HAP-1 (cell line): ENCODE measurements at regions not wholly inside any gene's neighbourhood (a gene's known extent, or its start where the extent isn't known, plus 50 kb on each side); places are given as distances from the start of the nearest gene placed in this dataset.

Experiments used
- DNase-seq, 2 experiments: peaks; one replicate each; pipeline ENCODE4 v3.0.0-alpha.2; 2016 to 2020; ENCODE audit warnings: low spot score in 2 of 2
- H3K27me3 ChIP-seq: fragments of 250-450 bp; sonication (Bioruptor Pico); 2 replicates; pipeline ENCODE4 v1.5.1; 2020; ENCODE audit warnings: low read depth, mild to moderate bottlenecking, moderate library complexity
- H3K36me3 ChIP-seq: fragments of 250-450 bp; sonication (Bioruptor Pico); replicated peaks from 2 replicates; pipeline ENCODE4 v1.5.1; 2020; ENCODE audit warnings: mild to moderate bottlenecking
- H3K4me1 ChIP-seq: fragments of 250-450 bp; sonication (Bioruptor Pico); 2 replicates; pipeline ENCODE4 v1.5.1; 2020; ENCODE audit warnings: mild to moderate bottlenecking
- H3K4me3 ChIP-seq: fragments of 250-450 bp; sonication (Bioruptor Pico); 2 replicates; pipeline ENCODE4 v1.5.1; 2020; ENCODE audit warnings: mild to moderate bottlenecking, moderate library complexity
- H3K9me3 ChIP-seq: fragments of 250-450 bp; sonication (Bioruptor Pico); 2 replicates; pipeline ENCODE4 v1.5.1; 2020; ENCODE audit warnings: mild to moderate bottlenecking, moderate library complexity
- in situ Hi-C: fragments of 300-500 bp; cut with MboI; formaldehyde crosslinking; loops from 3 replicates; pipeline ENCODE4 v1.14.3; 2020; ENCODE audit warnings: low sequenced_read_pairs, inconsistent platforms, mixed read lengths

GRCh38 chr6:4611429-4612129 is 164.6 kb upstream of the CDYL start:
- no peaks in the 10 kb centered on the region for H3K4me1 ChIP-seq
- H3K9me3 ChIP-seq, result no peaks in the 10 kb centered on the region
- H3K4me3 ChIP-seq, result no peak overlapping the region
- no peaks in the 10 kb centered on the region for H3K36me3 ChIP-seq
- DNase-seq, result no peak
- in situ Hi-C loops, result no loop called here
- H3K27me3 ChIP-seq, result no peaks in the 10 kb centered on the region

GRCh38 chr6:4610256-4610655 is 165.9 kb upstream of the CDYL start:
- Histone ChIP-seq H3K27me3 (no peaks in the 10 kb centered on the region), H3K4me1 (no peaks in the 10 kb centered on the region), H3K4me3 (no peak overlapping the region), H3K36me3 (no peaks in the 10 kb centered on the region), H3K9me3 (no peaks in the 10 kb centered on the region)
- no peak for DNase-seq
- in situ Hi-C loops, result no loop called here

GRCh38 chr6:4608361-4609115 is 167.7 kb upstream of the CDYL start:
- Histone ChIP-seq H3K4me1 (no peaks in the 10 kb centered on the region), H3K27me3 (no peaks in the 10 kb centered on the region), H3K9me3 (no peaks in the 10 kb centered on the region), H3K4me3 (no peak overlapping the region), H3K36me3 (no peaks in the 10 kb centered on the region)
- no peak for DNase-seq
- in situ Hi-C loops, result no loop called here

GRCh38 chr6:4607793-4608192 is 168.4 kb upstream of the CDYL start:
- Histone ChIP-seq H3K4me1 (no peaks in the 10 kb centered on the region), H3K4me3 (no peak overlapping the region), H3K9me3 (no peaks in the 10 kb centered on the region), H3K27me3 (no peaks in the 10 kb centered on the region), H3K36me3 (no peaks in the 10 kb centered on the region)
- DNase-seq, result no peak
- in situ Hi-C loops, result no loop called here

- Histone ChIP-seq H3K9me3 (no peaks in the 10 kb centered on the region), H3K4me1 (no peaks in the 10 kb centered on the region), H3K27me3 (no peaks in the 10 kb centered on the region), H3K4me3 (no peak overlapping the region), H3K36me3 (no peaks in the 10 kb centered on the region)
- in situ Hi-C loops, result no loop called here
- DNase-seq, result no peak
These were observed 169.1 kb upstream of the CDYL start for GRCh38 chr6:4606821-4607704.

- no peaks in the 10 kb centered on the region for H3K9me3 ChIP-seq
- H3K27me3 ChIP-seq, result no peaks in the 10 kb centered on the region
- no peak overlapping the region for H3K4me3 ChIP-seq
- in situ Hi-C loops, result no loop called here
- DNase-seq, result no peak
- no peaks in the 10 kb centered on the region for H3K4me1 ChIP-seq
- no peaks in the 10 kb centered on the region for H3K36me3 ChIP-seq
These were observed 170.2 kb upstream of the CDYL start for GRCh38 chr6:4606016-4606415.

GRCh38 chr6:4603856-4604369 is 172.3 kb upstream of the CDYL start:
- no peaks in the 10 kb centered on the region for H3K9me3 ChIP-seq
- DNase-seq, result no peak
- no peaks in the 10 kb centered on the region for H3K36me3 ChIP-seq
- H3K27me3 ChIP-seq, result peaks cover 2% of the 10 kb centered on the region; the same call in 1 of the 2 replicates
- H3K4me3 ChIP-seq, result no peak overlapping the region
- in situ Hi-C loops, result no loop called here
- no peaks in the 10 kb centered on the region for H3K4me1 ChIP-seq

GRCh38 chr6:4603291-4603690 is 172.9 kb upstream of the CDYL start:
- Histone ChIP-seq H3K4me3 (no peak overlapping the region), H3K36me3 (no peaks in the 10 kb centered on the region), H3K27me3 (peaks cover 8% of the 10 kb centered on the region; the same call in 1 of the 2 replicates), H3K4me1 (no peaks in the 10 kb centered on the region), H3K9me3 (no peaks in the 10 kb centered on the region)
- no peak for DNase-seq
- in situ Hi-C loops, result no loop called here

GRCh38 chr6:4599924-4600323 is 176.3 kb upstream of the CDYL start:
- Histone ChIP-seq H3K36me3 (no peaks in the 10 kb centered on the region), H3K27me3 (peaks cover 8% of the 10 kb centered on the region; the same call in 1 of the 2 replicates), H3K4me3 (no peak overlapping the region), H3K4me1 (no peaks in the 10 kb centered on the region), H3K9me3 (no peaks in the 10 kb centered on the region)
- DNase-seq, result no peak
- in situ Hi-C loops, result no loop called here

- Histone ChIP-seq H3K4me1 (no peaks in the 10 kb centered on the region), H3K9me3 (no peaks in the 10 kb centered on the region), H3K4me3 (no peak overlapping the region), H3K27me3 (peaks cover 8% of the 10 kb centered on the region; the same call in 1 of the 2 replicates), H3K36me3 (no peaks in the 10 kb centered on the region)
- no peak for DNase-seq
- in situ Hi-C loops, result no loop called here
These were observed 177.7 kb upstream of the CDYL start for GRCh38 chr6:4598384-4598995.

GRCh38 chr6:4593951-4594350 is 182.3 kb upstream of the CDYL start:
- in situ Hi-C loops, result no loop called here

GRCh38 chr6:4592026-4592425 is 184.2 kb upstream of the CDYL start:
- Histone ChIP-seq H3K27me3 (no peaks in the 10 kb centered on the region), H3K4me3 (no peak overlapping the region), H3K9me3 (no peaks in the 10 kb centered on the region), H3K36me3 (no peaks in the 10 kb centered on the region), H3K4me1 (no peaks in the 10 kb centered on the region)
- no peak for DNase-seq
- in situ Hi-C loops, result no loop called here

More at GRCh38 chr6:4593951-4594350, 182.3 kb upstream of the CDYL start:
- Histone ChIP-seq H3K4me3 (no peak overlapping the region), H3K27me3 (peaks cover 6% of the 10 kb centered on the region; the same call in 1 of the 2 replicates), H3K9me3 (no peaks in the 10 kb centered on the region), H3K4me1 (no peaks in the 10 kb centered on the region), H3K36me3 (no peaks in the 10 kb centered on the region)
- no peak for DNase-seq

GRCh38 chr6:4591218-4591617 is 185.0 kb upstream of the CDYL start:
- in situ Hi-C loops, result no loop called here
- no peaks in the 10 kb centered on the region for H3K36me3 ChIP-seq
- no peaks in the 10 kb centered on the region for H3K9me3 ChIP-seq
- H3K4me1 ChIP-seq, result no peaks in the 10 kb centered on the region
- H3K4me3 ChIP-seq, result no peak overlapping the region
- DNase-seq, result no peak
- no peaks in the 10 kb centered on the region for H3K27me3 ChIP-seq
